Activated CD4-positive, alpha-beta T cell treated with anti-CD3 and anti-CD28 coated beads, Interleukin-2, amount 50 U/mL, for 48 hours (primary cell): ENCODE measurements at regions not wholly inside any gene's neighbourhood (a gene's known extent, or its start where the extent isn't known, plus 50 kb on each side); places are given as distances from the start of the nearest gene placed in this dataset.

Experiments used
- DNase-seq, 2 experiments: peaks; one replicate each; pipeline ENCODE4 v3.0.0-alpha.2; 2020

- DNase-seq: no peak
Measured at GRCh38 chr17:72303787-72304733, 183.2 kb downstream of the SOX9 start.

- no peak for DNase-seq
Measured at GRCh38 chr17:72304859-72305258, 184.0 kb downstream of the SOX9 start.

- DNase-seq: no peak
Measured at GRCh38 chr17:72305472-72305871, 184.7 kb downstream of the SOX9 start.

GRCh38 chr17:72306037-72306436, 185.2 kb downstream of the SOX9 start:
- no peak for DNase-seq

- no peak for DNase-seq
Measured at GRCh38 chr17:72307836-72308235, 187.0 kb downstream of the SOX9 start.

- no peak for DNase-seq
Measured at GRCh38 chr17:72308744-72309385, 188.0 kb downstream of the SOX9 start.

- no peak for DNase-seq
Measured at GRCh38 chr17:72311004-72311403, 190.2 kb downstream of the SOX9 start.

- no peak for DNase-seq
Measured at GRCh38 chr17:72315122-72315913, 194.5 kb downstream of the SOX9 start.

- no peak for DNase-seq
Measured at GRCh38 chr17:72318131-72318530, 197.3 kb downstream of the SOX9 start.

GRCh38 chr17:72321896-72322295, 201.1 kb downstream of the SOX9 start:
- DNase-seq: no peak

- DNase-seq: no peak
Measured at GRCh38 chr17:72332367-72332766, 211.5 kb downstream of the SOX9 start.

- no peak for DNase-seq
Measured at GRCh38 chr17:72333570-72333969, 212.8 kb downstream of the SOX9 start.

- no peak for DNase-seq
Measured at GRCh38 chr17:72334205-72334604, 213.4 kb downstream of the SOX9 start.

GRCh38 chr17:72336026-72336803, 215.4 kb downstream of the SOX9 start:
- DNase-seq: no peak

- DNase-seq: no peak
Measured at GRCh38 chr17:72336804-72337070, 215.9 kb downstream of the SOX9 start.

- DNase-seq: no peak
Measured at GRCh38 chr17:72338304-72338703, 217.5 kb downstream of the SOX9 start.

- DNase-seq: no peak
Measured at GRCh38 chr17:72338847-72339790, 218.3 kb downstream of the SOX9 start.

- DNase-seq: no peak
Measured at GRCh38 chr17:72340836-72341235, 220.0 kb downstream of the SOX9 start.

GRCh38 chr17:72342061-72342460, 221.2 kb downstream of the SOX9 start:
- no peak for DNase-seq

GRCh38 chr17:72342627-72343527, 222.1 kb downstream of the SOX9 start:
- no peak for DNase-seq

GRCh38 chr17:72343911-72344310, 223.1 kb downstream of the SOX9 start:
- no peak for DNase-seq
